Breast epithelium (tissue), 4 donors: ENCODE measurements at regions not wholly inside any gene's neighbourhood (a gene's known extent, or its start where the extent isn't known, plus 50 kb on each side); places are given as distances from the start of the nearest gene placed in this dataset.

ENCODE experiments used
- DNase-seq, 2 donors: peaks; one replicate each; pipeline ENCODE4 v3.0.0-alpha.2; 2019; ENCODE audit warnings: low spot score in 2 of 2
- H3K27ac ChIP-seq, 2 donors: fragments of 200-600 bp; sonication (generic) in 1 of 2; one replicate each; pipeline ENCODE4 v1.5.1; 2016 to 2019; ENCODE audit warnings: mild to moderate bottlenecking in 1 of 2
- H3K27me3 ChIP-seq, 2 donors: fragments of 200-600 bp; sonication (generic) in 1 of 2; one replicate each; pipeline versions ENCODE4 v1.5.1 to v1.6.0; 2017 to 2019; ENCODE audit warnings: control low read depth in 1 of 2, mild to moderate bottlenecking in 1 of 2
- H3K36me3 ChIP-seq: fragments of 200-600 bp; one replicate; pipeline ENCODE4 v1.5.1; 2019
- H3K4me1 ChIP-seq, 2 donors: fragments of 200-600 bp; sonication (generic); one replicate each; pipeline ENCODE4 v1.5.1; 2016 to 2019; ENCODE audit warnings: control low read depth in 1 of 2
- H3K4me3 ChIP-seq, 3 donors: fragments of 200-600 bp; sonication (generic); 1 replicate in 2 of 3; 2 replicates in 1 of 3; pipeline ENCODE4 v1.5.1; 2016 to 2019; ENCODE audit warnings: mild to moderate bottlenecking in 3 of 3, moderate library complexity in 2 of 3
- H3K9me3 ChIP-seq, 2 donors: fragments of 200-600 bp; sonication (generic) in 1 of 2; one replicate each; pipeline ENCODE4 v1.5.1; 2016 to 2019; ENCODE audit warnings: control low read depth in 1 of 2
- POLR2A ChIP-seq: fragments of 450-650 bp; IDR thresholded peaks from one replicate; pipeline ENCODE4 v1.6.1; 2016; ENCODE audit warnings: antibody characterized with exemption, mild to moderate bottlenecking, moderate library complexity
- POLR2AphosphoS5 ChIP-seq, 3 donors: sonication (generic); formaldehyde crosslinking; IDR thresholded peaks; one replicate each; pipeline ENCODE4 v1.6.1; 2017; ENCODE audit warnings: antibody characterized with exemption in 3 of 3
- intact Hi-C: fragments of 100-400 bp; cut with DNase I; formaldehyde crosslinking; loops from one replicate; pipeline ENCODE4 v1.15.1; 2023; ENCODE audit warnings: low total_unique reads
- TF ChIP-seq, protein P1 (sequence below), 3 donors: fragments of 450-650 bp; IDR thresholded peaks; one replicate each; pipeline ENCODE4 v1.5.1; 2016 to 2017; ENCODE audit warnings: antibody characterized with exemption in 3 of 3, mild to moderate bottlenecking in 3 of 3, moderate library complexity in 3 of 3

DNA sequence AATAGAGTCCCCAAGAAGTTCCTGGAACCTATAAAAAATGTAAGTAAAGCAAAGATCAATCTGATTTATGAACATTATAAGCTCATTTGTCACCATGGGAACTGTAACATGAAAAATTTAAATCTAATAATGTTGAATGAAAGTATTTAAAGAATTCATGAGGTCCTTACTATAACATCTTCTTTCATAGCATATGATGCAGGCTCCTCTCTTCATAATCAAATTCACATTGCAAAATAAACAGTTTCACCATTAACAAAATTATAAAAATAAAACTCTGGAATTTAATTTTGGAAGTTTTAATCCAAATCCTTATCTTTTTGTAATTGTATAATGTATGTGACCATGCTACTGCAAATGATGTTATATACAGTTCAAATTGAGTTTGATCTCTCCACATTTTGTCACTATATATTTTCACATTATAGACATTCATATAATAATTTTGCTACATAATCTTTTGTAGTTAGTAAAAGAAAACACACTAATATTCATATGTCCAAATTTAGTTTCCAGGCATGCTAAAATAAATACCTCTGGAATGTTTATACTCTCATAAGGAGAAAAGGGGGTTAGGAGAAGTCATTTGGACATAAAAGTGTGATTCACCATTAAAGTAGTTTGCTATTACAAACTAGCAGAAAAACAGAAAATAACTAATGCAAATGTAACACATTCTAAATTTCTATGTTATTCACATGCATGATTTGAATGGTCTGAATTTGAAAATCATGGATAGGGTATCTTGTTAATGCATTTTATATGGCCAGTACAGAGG is 954.1 kb downstream of the DSC3 start:
- Histone ChIP-seq H3K9me3 (no peaks in the 10 kb centered on the region), H3K27me3 (no peaks in the 10 kb centered on the region), H3K27ac (no peak overlapping the region), H3K4me1 (no peaks in the 10 kb centered on the region), H3K36me3 (no peaks in the 10 kb centered on the region), H3K4me3 (no peak overlapping the region)
- TF ChIP-seq POLR2AphosphoS5 (IDR thresholded peaks at IDR 0.05) (no peak), POLR2A (no peak)
- TF ChIP-seq, protein P1, sequence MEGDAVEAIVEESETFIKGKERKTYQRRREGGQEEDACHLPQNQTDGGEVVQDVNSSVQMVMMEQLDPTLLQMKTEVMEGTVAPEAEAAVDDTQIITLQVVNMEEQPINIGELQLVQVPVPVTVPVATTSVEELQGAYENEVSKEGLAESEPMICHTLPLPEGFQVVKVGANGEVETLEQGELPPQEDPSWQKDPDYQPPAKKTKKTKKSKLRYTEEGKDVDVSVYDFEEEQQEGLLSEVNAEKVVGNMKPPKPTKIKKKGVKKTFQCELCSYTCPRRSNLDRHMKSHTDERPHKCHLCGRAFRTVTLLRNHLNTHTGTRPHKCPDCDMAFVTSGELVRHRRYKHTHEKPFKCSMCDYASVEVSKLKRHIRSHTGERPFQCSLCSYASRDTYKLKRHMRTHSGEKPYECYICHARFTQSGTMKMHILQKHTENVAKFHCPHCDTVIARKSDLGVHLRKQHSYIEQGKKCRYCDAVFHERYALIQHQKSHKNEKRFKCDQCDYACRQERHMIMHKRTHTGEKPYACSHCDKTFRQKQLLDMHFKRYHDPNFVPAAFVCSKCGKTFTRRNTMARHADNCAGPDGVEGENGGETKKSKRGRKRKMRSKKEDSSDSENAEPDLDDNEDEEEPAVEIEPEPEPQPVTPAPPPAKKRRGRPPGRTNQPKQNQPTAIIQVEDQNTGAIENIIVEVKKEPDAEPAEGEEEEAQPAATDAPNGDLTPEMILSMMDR (IDR thresholded peaks at IDR 0.05), result no peak
- DNase-seq, result no peak
- intact Hi-C loops, result no loop called here

GRCh38 chr18:30086351-30086750 is 956.2 kb downstream of the DSC3 start:
- H3K27ac ChIP-seq, result no peak overlapping the region
- no peak for DNase-seq
- no peaks in the 10 kb centered on the region for H3K4me1 ChIP-seq
- no peaks in the 10 kb centered on the region for H3K36me3 ChIP-seq
- no peak overlapping the region for H3K4me3 ChIP-seq
- TF ChIP-seq, protein P1 (IDR thresholded peaks at IDR 0.05), result no peak
- no peak for TF ChIP-seq POLR2A
- TF ChIP-seq POLR2AphosphoS5 (IDR thresholded peaks at IDR 0.05), result no peak
- H3K27me3 ChIP-seq, result no peaks in the 10 kb centered on the region
- H3K9me3 ChIP-seq, result peaks cover 0 to 2% of the 10 kb centered on the region in 2 donors
- intact Hi-C loops, result no loop called here

GRCh38 chr18:30081122-30081521 is 961.4 kb downstream of the DSC3 start:
- intact Hi-C loops, result no loop called here
- no peaks in the 10 kb centered on the region for H3K36me3 ChIP-seq

DNA sequence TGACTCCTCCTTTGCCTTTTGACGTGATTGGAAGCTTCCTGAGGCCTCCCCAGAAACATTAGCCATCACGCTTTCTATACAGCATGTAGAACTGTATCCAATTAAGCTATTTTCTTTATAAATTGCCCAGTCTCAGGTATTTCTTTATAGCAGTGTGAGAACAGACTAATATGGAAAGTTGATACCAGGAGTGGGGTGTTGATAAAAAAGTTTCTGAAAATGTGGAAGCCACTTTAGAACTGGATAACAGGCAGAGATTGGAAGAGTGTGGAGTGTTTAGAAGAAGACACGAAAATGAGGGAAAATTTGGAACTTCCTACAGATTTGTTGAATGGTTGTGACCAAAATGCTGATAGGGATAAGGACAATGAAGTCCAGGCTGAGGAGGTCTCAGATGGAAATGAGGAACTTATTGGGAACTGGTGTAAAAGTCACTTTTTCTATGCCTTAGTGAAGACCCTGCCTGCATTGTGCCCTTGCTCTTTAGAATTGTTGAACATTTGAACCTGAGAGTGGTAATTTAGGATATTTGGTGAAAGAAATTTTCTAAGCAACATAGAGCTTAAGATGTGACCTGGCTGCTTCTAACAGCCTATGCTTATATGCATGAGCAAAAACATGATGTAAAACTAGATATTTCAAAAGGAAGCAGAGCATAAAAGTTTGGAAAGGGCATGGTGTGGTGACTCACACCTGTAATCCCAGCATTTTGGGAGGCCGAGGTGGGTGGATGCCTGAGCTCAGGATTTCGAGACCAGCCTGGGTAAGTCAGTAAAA is 969.7 kb downstream of the DSC3 start:
- H3K4me1 ChIP-seq, result no peaks in the 10 kb centered on the region
- no peak for TF ChIP-seq POLR2A
- no peak for TF ChIP-seq POLR2AphosphoS5 (IDR thresholded peaks at IDR 0.05)
- TF ChIP-seq, protein P1 (IDR thresholded peaks at IDR 0.05), result no peak
- H3K4me3 ChIP-seq, result no peak overlapping the region
- H3K36me3 ChIP-seq, result no peaks in the 10 kb centered on the region
- H3K9me3 ChIP-seq, result peaks cover 16 to 32% of the 10 kb centered on the region in 2 donors
- intact Hi-C loops, result no loop called here
- H3K27me3 ChIP-seq, result no peaks in the 10 kb centered on the region
- no peak overlapping the region for H3K27ac ChIP-seq
- DNase-seq, result no peak

More at GRCh38 chr18:30081122-30081521, 961.4 kb downstream of the DSC3 start:
- Histone ChIP-seq H3K4me3 (no peak overlapping the region), H3K9me3 (peaks cover 0 to 5% of the 10 kb centered on the region in 2 donors), H3K4me1 (no peaks in the 10 kb centered on the region), H3K27ac (no peak overlapping the region), H3K27me3 (no peaks in the 10 kb centered on the region)
- TF ChIP-seq POLR2AphosphoS5 (IDR thresholded peaks at IDR 0.05), result no peak
- no peak for DNase-seq

DNA sequence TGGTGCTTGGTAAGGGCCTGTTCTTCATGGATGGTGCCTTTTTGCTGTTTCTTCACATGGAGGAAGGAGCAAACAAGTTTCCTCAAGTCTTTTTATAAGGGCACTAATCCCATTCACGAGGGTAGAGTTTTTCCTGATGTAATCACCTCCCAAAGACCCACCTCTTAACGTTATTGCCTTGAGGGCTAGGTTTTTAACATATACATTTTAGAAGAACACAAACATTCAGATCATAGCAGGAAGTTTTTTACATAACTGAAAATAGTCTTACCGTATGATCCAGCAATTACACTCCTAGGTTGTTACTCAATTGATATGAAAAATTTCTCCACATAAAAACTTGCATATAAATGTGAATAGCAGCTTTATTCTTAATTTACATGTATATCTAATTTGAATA is 976.3 kb downstream of the DSC3 start:
- no peaks in the 10 kb centered on the region for H3K4me1 ChIP-seq
- TF ChIP-seq POLR2AphosphoS5 (IDR thresholded peaks at IDR 0.05) (no peak), POLR2A (no peak)
- TF ChIP-seq, protein P1 (IDR thresholded peaks at IDR 0.05), result no peak
- H3K36me3 ChIP-seq, result no peaks in the 10 kb centered on the region
- no peak for DNase-seq
- peaks cover 4 to 15% of the 10 kb centered on the region in 2 donors for H3K9me3 ChIP-seq
- intact Hi-C loops, result no loop called here
- no peaks in the 10 kb centered on the region for H3K27me3 ChIP-seq
- no peak overlapping the region for H3K4me3 ChIP-seq
- H3K27ac ChIP-seq, result no peak overlapping the region
